ENCODE measurements at regions not wholly inside any gene's neighbourhood (a gene's known extent, or its start where the extent isn't known, plus 50 kb on each side); places are given as distances from the start of the nearest gene placed in this dataset.

DNA sequence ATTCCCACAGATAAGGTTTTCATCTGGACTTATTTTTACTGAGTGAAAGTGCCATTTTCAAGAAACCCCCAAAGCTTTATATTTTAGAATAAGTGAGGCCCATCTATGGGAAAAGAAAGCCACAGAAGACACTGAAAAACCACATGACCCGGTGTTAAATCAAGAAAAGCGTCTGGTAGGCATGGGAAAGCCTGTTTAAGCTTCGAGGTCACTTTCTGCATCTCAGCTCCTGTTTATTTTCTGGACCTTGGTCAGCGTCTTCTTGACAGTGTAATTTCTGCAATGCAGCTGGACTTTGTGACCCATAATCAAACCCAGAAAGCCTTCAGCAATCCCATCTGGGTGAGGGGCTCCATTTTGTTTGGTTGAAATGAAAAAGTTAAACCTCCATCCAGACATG, 59.6 kb upstream of the NEDD9 start:
- no peak overlapping the region for H3K4me3 ChIP-seq
- no peak overlapping the region for H3K27ac ChIP-seq
- H3K9me3 ChIP-seq, result no peaks in the 10 kb centered on the region
- H3K36me3 ChIP-seq, result no peaks in the 10 kb centered on the region
- WGBS, result 89% methylated on average over 4 of the region's 4 CpGs
- no peaks in the 10 kb centered on the region for H3K27me3 ChIP-seq
- DNase-seq (ENCODE audit: low spot score in 2 of 2), result no peak
- no peaks in the 10 kb centered on the region for H3K4me1 ChIP-seq
- TF ChIP-seq, protein P1, sequence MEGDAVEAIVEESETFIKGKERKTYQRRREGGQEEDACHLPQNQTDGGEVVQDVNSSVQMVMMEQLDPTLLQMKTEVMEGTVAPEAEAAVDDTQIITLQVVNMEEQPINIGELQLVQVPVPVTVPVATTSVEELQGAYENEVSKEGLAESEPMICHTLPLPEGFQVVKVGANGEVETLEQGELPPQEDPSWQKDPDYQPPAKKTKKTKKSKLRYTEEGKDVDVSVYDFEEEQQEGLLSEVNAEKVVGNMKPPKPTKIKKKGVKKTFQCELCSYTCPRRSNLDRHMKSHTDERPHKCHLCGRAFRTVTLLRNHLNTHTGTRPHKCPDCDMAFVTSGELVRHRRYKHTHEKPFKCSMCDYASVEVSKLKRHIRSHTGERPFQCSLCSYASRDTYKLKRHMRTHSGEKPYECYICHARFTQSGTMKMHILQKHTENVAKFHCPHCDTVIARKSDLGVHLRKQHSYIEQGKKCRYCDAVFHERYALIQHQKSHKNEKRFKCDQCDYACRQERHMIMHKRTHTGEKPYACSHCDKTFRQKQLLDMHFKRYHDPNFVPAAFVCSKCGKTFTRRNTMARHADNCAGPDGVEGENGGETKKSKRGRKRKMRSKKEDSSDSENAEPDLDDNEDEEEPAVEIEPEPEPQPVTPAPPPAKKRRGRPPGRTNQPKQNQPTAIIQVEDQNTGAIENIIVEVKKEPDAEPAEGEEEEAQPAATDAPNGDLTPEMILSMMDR (IDR thresholded peaks at IDR 0.05), result no peak
- TF ChIP-seq POLR2A (IDR thresholded peaks at IDR 0.05) (no peak), EP300 (IDR thresholded peaks at IDR 0.05) (no peak), POLR2AphosphoS5 (IDR thresholded peaks at IDR 0.05) (no peak)

DNA sequence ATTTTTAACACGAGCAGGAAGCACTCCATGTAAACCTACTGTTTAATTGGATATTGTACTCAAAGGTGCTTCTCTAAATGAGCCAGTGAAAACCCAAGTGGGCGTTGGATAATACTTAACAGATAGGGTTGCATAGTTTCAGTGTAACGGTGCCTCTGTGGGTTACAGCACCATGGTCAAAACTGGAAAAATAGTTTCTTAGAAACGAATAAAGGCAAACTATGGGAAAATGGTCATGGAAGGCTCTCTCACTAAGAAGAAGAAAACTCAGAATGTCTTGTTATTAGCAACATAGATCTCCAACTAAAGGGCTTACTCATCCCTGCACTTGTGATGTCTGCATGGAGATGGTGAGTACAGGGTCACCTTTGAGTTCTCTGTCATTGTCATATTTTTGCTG, 59.1 kb upstream of the NEDD9 start:
- Histone ChIP-seq H3K4me3 (no peak overlapping the region), H3K9me3 (no peaks in the 10 kb centered on the region), H3K36me3 (no peaks in the 10 kb centered on the region), H3K27me3 (no peaks in the 10 kb centered on the region), H3K27ac (no peak overlapping the region), H3K4me1 (no peaks in the 10 kb centered on the region)
- TF ChIP-seq EP300 (IDR thresholded peaks at IDR 0.05), result no peak
- no peak for TF ChIP-seq POLR2A (IDR thresholded peaks at IDR 0.05)
- TF ChIP-seq, protein P1 (IDR thresholded peaks at IDR 0.05), result no peak
- TF ChIP-seq POLR2AphosphoS5 (IDR thresholded peaks at IDR 0.05), result no peak
- 90% methylated on average over 4 of the region's 4 CpGs for WGBS
- no peak for DNase-seq (ENCODE audit: low spot score in 2 of 2)

DNA sequence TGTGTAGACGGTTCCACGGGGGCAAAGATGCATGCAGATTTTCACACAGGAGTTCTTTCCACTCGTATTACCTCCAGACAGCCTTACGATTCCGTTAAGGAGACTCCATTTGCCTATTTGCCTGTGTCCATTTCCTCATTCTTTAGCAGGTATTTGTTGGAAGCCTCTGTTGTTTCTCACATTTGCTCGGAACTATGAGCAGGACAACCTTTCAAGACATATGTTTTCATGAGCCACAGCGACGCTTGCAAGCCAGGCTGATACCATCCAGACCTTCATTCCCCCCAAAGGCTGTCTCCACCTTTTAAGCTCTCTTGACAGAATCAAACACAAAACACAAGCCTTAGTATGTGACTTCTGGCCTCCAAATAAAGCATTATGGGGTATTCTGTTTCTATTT, 57.6 kb upstream of the NEDD9 start:
- no peak overlapping the region for H3K4me3 ChIP-seq
- WGBS, result 81% methylated on average over 8 of the region's 8 CpGs
- no peaks in the 10 kb centered on the region for H3K36me3 ChIP-seq
- no peaks in the 10 kb centered on the region for H3K27me3 ChIP-seq
- H3K4me1 ChIP-seq, result no peaks in the 10 kb centered on the region
- H3K9me3 ChIP-seq, result peaks cover 5% of the 10 kb centered on the region
- no peak overlapping the region for H3K27ac ChIP-seq
- DNase-seq (ENCODE audit: low spot score in 2 of 2), result no peak
- TF ChIP-seq POLR2A (IDR thresholded peaks at IDR 0.05) (no peak), POLR2AphosphoS5 (IDR thresholded peaks at IDR 0.05) (no peak), EP300 (IDR thresholded peaks at IDR 0.05) (no peak)
- TF ChIP-seq, protein P1 (IDR thresholded peaks at IDR 0.05), result no peak

DNA sequence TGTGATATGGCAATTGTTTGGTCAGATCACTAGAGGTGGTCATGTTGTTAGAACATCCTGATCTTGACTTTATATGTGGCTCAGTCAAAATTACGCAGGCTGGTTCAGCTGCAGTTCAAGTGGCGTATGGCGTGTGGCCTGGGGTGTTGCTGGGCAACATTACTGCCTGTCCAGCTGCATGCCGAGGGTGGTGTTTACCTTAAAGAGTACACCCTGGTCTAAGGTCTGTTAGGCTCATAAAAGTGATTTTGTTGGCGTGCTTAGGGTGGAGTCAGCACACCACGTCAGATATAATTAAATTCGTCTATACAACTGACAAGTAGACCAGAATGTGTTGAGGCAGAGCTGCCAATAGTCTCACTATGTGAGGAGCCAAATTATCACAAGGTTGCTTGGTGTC, 55.6 kb upstream of the NEDD9 start:
- no peak overlapping the region for H3K27ac ChIP-seq
- DNase-seq (ENCODE audit: low spot score in 2 of 2), result no peak

DNA sequence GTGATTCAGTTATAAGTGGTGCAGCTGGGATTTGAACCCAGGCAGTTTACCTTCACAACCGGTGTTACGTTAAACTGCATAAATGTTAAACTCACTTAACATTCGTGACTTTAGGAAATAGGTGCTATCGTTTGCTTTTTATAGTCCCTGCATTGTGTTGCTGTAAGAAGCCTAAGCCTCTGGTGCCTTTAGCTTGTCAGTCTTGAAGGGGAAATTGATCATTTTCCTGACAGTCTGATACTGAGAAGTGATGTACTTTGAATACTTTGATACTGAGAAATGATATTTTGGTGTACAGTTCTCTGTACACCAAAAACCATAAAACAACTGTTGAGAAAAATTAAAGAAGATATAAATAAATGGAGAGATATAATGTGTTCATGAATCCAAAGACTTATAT, 52.5 kb upstream of the NEDD9 start:
- WGBS, result 95% methylated on average over 4 of the region's 4 CpGs
- Histone ChIP-seq H3K27ac (no peak overlapping the region), H3K4me3 (no peak overlapping the region), H3K36me3 (no peaks in the 10 kb centered on the region), H3K27me3 (no peaks in the 10 kb centered on the region), H3K9me3 (peaks cover 5% of the 10 kb centered on the region), H3K4me1 (no peaks in the 10 kb centered on the region)
- TF ChIP-seq, protein P1 (IDR thresholded peaks at IDR 0.05), result no peak
- TF ChIP-seq POLR2A (IDR thresholded peaks at IDR 0.05) (no peak), EP300 (IDR thresholded peaks at IDR 0.05) (no peak), POLR2AphosphoS5 (IDR thresholded peaks at IDR 0.05) (no peak)
- no peak for DNase-seq (ENCODE audit: low spot score in 2 of 2)

More for the DNA sequence above, 55.6 kb upstream of the NEDD9 start:
- Histone ChIP-seq H3K36me3 (no peaks in the 10 kb centered on the region), H3K27me3 (no peaks in the 10 kb centered on the region), H3K9me3 (peaks cover 5% of the 10 kb centered on the region), H3K4me3 (no peak overlapping the region), H3K4me1 (no peaks in the 10 kb centered on the region)
- WGBS, result 87% methylated on average over 7 of the region's 7 CpGs
- TF ChIP-seq EP300 (IDR thresholded peaks at IDR 0.05) (no peak), POLR2AphosphoS5 (IDR thresholded peaks at IDR 0.05) (no peak), POLR2A (IDR thresholded peaks at IDR 0.05) (no peak)

DNA sequence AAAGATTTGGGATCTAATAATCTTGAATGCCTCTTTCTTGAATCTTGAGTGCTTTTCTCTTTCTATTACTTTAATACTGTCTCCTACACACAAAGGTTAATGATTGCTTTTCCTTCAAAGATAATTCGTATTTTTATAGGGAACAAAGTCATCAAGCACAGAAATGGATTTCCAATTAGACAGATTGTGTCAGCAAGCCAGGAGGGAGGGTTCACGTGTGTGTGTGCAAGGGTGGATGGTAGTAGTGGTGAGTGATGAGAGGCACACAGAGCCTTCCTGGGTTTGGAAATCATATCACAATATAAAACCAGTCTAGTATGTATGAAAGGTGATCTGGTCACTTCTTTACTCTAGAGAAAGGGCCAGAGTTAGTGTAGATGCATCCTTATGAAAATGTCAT, 51.2 kb upstream of the NEDD9 start:
- TF ChIP-seq, protein P1 (IDR thresholded peaks at IDR 0.05), result no peak
- TF ChIP-seq EP300 (IDR thresholded peaks at IDR 0.05) (no peak), POLR2A (IDR thresholded peaks at IDR 0.05) (no peak), POLR2AphosphoS5 (IDR thresholded peaks at IDR 0.05) (no peak)
- DNase-seq (ENCODE audit: low spot score in 2 of 2), result no peak
- Histone ChIP-seq H3K9me3 (peaks cover 5% of the 10 kb centered on the region), H3K4me1 (no peaks in the 10 kb centered on the region), H3K36me3 (no peaks in the 10 kb centered on the region), H3K27me3 (no peaks in the 10 kb centered on the region), H3K27ac (no peak overlapping the region), H3K4me3 (no peak overlapping the region)
- 88% methylated on average over 2 of the region's 2 CpGs for WGBS
